Type B pancreatic cell (in vitro differentiated cells): ENCODE measurements at regions not wholly inside any gene's neighbourhood (a gene's known extent, or its start where the extent isn't known, plus 50 kb on each side); places are given as distances from the start of the nearest gene placed in this dataset.
"Not testable (repeated sequence)": the region's sequence is repeated elsewhere in the genome, so short reads cannot be mapped to it uniquely, and the experiment has no call there.

Experiments
- DNase-seq: peaks from one replicate; pipeline ENCODE4 v3.0.0; 2021; ENCODE audit warnings: mixed read lengths; ENCODE audit not compliant: unreplicated experiment; ENCODE audit errors: extremely low spot score
- H3K27ac Mint-ChIP-seq: 2 replicates; pipeline ENCODE4 v1.8.0; 2021; ENCODE audit warnings: mild to moderate bottlenecking, mixed read lengths
- H3K27me3 Mint-ChIP-seq: 2 replicates; pipeline ENCODE4 v1.8.0; 2021; ENCODE audit warnings: mixed read lengths
- H3K36me3 Mint-ChIP-seq: 2 replicates; pipeline ENCODE4 v1.8.0; 2021; ENCODE audit warnings: mixed read lengths
- H3K4me1 Mint-ChIP-seq: one replicate; pipeline ENCODE4 v1.8.0; 2021; ENCODE audit warnings: mixed read lengths; ENCODE audit not compliant: unreplicated experiment
- H3K4me3 Mint-ChIP-seq: 2 replicates; pipeline ENCODE4 v1.8.0; 2021; ENCODE audit warnings: mild to moderate bottlenecking, mixed read lengths
- H3K9me3 Mint-ChIP-seq: 2 replicates; pipeline ENCODE4 v1.8.0; 2021; ENCODE audit warnings: mixed read lengths
- CTCF ChIP-seq: fragments of 200-600 bp; sonication (generic); conservative IDR thresholded peaks from 2 replicates; pipeline ENCODE4 v1.5.0; 2021; ENCODE audit warnings: antibody characterized with exemption, mild to moderate bottlenecking

GRCh38 chr14:27881646-27882045 is 884.9 kb upstream of the FOXG1 start:
- Mint-ChIP-seq H3K9me3 (no peaks in the 10 kb centered on the region), H3K27me3 (no peaks in the 10 kb centered on the region)
- no peak for TF ChIP-seq CTCF

GRCh38 chr14:27886256-27886655 is 880.3 kb upstream of the FOXG1 start:
- no peak overlapping the region for H3K27ac Mint-ChIP-seq
- no peaks in the 10 kb centered on the region for H3K9me3 Mint-ChIP-seq
- no peak overlapping the region for H3K4me3 Mint-ChIP-seq
- no peaks in the 10 kb centered on the region for H3K4me1 Mint-ChIP-seq
- H3K27me3 Mint-ChIP-seq, result no peaks in the 10 kb centered on the region
- no peaks in the 10 kb centered on the region for H3K36me3 Mint-ChIP-seq
- DNase-seq, result no peak
- no peak for TF ChIP-seq CTCF

More at GRCh38 chr14:27881646-27882045, 884.9 kb upstream of the FOXG1 start:
- no peaks in the 10 kb centered on the region for H3K4me1 Mint-ChIP-seq
- no peak for DNase-seq
- no peak overlapping the region for H3K4me3 Mint-ChIP-seq
- H3K27ac Mint-ChIP-seq, result no peak overlapping the region
- H3K36me3 Mint-ChIP-seq, result no peaks in the 10 kb centered on the region

GRCh38 chr14:27890259-27890658 is 876.3 kb upstream of the FOXG1 start:
- Mint-ChIP-seq H3K4me3 (no peak overlapping the region), H3K4me1 (no peaks in the 10 kb centered on the region), H3K36me3 (no peaks in the 10 kb centered on the region), H3K27ac (no peak overlapping the region), H3K9me3 (no peaks in the 10 kb centered on the region), H3K27me3 (no peaks in the 10 kb centered on the region)
- no peak for TF ChIP-seq CTCF
- no peak for DNase-seq

- not testable (repeated sequence) for H3K9me3 Mint-ChIP-seq, H3K4me1 Mint-ChIP-seq, H3K27ac Mint-ChIP-seq, H3K4me3 Mint-ChIP-seq, H3K27me3 Mint-ChIP-seq, H3K36me3 Mint-ChIP-seq, DNase-seq
Measured at GRCh38 chr14:27908484-27908883, 858.1 kb upstream of the FOXG1 start.

- no peak for DNase-seq
- Mint-ChIP-seq H3K9me3 (peaks cover 4% of the 10 kb centered on the region), H3K27me3 (no peaks in the 10 kb centered on the region), H3K4me1 (no peaks in the 10 kb centered on the region), H3K27ac (no peak overlapping the region), H3K4me3 (no peak overlapping the region), H3K36me3 (no peaks in the 10 kb centered on the region)
- TF ChIP-seq CTCF, result no peak
Measured at GRCh38 chr14:27916326-27916725, 850.3 kb upstream of the FOXG1 start.

GRCh38 chr14:27917896-27918295 is 848.7 kb upstream of the FOXG1 start:
- Mint-ChIP-seq H3K4me1 (no peaks in the 10 kb centered on the region), H3K4me3 (no peak overlapping the region), H3K9me3 (no peaks in the 10 kb centered on the region), H3K27me3 (no peaks in the 10 kb centered on the region), H3K36me3 (no peaks in the 10 kb centered on the region), H3K27ac (no peak overlapping the region)
- no peak for TF ChIP-seq CTCF
- DNase-seq, result no peak
